HepG2 (cell line): ENCODE measurements at regions not wholly inside any gene's neighbourhood (a gene's known extent, or its start where the extent isn't known, plus 50 kb on each side); places are given as distances from the start of the nearest gene placed in this dataset.

Source experiments
- ATAC-seq: fragments of 200-7000 bp; cut with Tn5 transposase; 3 replicates; pipeline ENCODE4 v1.9.1; 2020; ENCODE audit warnings: mild to moderate bottlenecking, moderate library complexity
- BruUV-seq: library from RNA; stranded (reverse); fragments of 400-500 nt; replicated peaks from 2 replicates; lab custom pipeline; 2021; lab: Mats Ljungman, UMichigan
- CTCF ChIA-PET: fragments of 300-600 bp; formaldehyde crosslinking; extraction: SDS; loops from one replicate; lab custom pipeline; 2021; ENCODE audit warnings: low total read pairs, inconsistent platforms, low intra/inter-chr PET ratio; lab: Yijun Ruan, JAX
- POLR2A ChIA-PET: fragments of 350-600 bp; sonication (Branson Sonifier 250); formaldehyde crosslinking; loops from one replicate; lab custom pipeline; 2020; ENCODE audit warnings: antibody characterized with exemption, inconsistent platforms; lab: Yijun Ruan, JAX
- DNase-seq: peaks from one replicate; pipeline ENCODE4 v3.0.0-alpha.2; 2015; ENCODE audit warnings: low spot score
- FAIRE-seq: peaks from 3 replicates; lab custom pipeline; 2011; peaks lifted over from hg19 to GRCh38; lab: Jason Lieb, UNC
- H2AFZ ChIP-seq: one replicate; pipeline ENCODE4 v1.6.1; 2011; ENCODE audit warnings: low read length, inconsistent platforms
- H3K27ac ChIP-seq: fragments of 300-600 bp; 3 replicates; pipeline ENCODE4 v1.8.0; 2011; ENCODE audit warnings: mixed run types, mild to moderate bottlenecking, mixed read lengths, low read length, inconsistent platforms; ENCODE audit not compliant: insufficient read depth; ENCODE audit errors: extremely low read length
- H3K27me3 ChIP-seq, 2 experiments: fragments of 200-600 bp in 1 of 2; 2 replicates in 1 of 2; 3 replicates in 1 of 2; pipeline versions ENCODE4 v1.6.0 to v1.8.0; 2011; ENCODE audit warnings: low read length in 2 of 2, mild to moderate bottlenecking in 2 of 2, moderate library complexity in 2 of 2, inconsistent platforms in 1 of 2; ENCODE audit not compliant: insufficient read depth in 2 of 2, control insufficient read depth in 1 of 2
- H3K36me3 ChIP-seq, 2 experiments: fragments of 200-600 bp in 1 of 2; replicated peaks in 1 of 2; 2 replicates in 1 of 2; 3 replicates in 1 of 2; pipeline versions ENCODE4 v1.5.1 to v1.8.0; 2011; ENCODE audit warnings: low read length in 2 of 2, inconsistent platforms in 1 of 2; ENCODE audit not compliant: insufficient read depth in 2 of 2, control insufficient read depth in 1 of 2
- H3K4me1 ChIP-seq: 2 replicates; pipeline ENCODE4 v1.5.1; 2012; ENCODE audit warnings: low read length, inconsistent platforms; ENCODE audit not compliant: insufficient read depth
- H3K4me2 ChIP-seq: 2 replicates; pipeline ENCODE4 v1.6.0; 2011; ENCODE audit warnings: low read depth, low read length, inconsistent platforms
- H3K4me3 ChIP-seq, 3 experiments: fragments of 200-600 bp in 1 of 3; sonication (generic), shearing (Covaris generic) in 1 of 3; replicated peaks in 1 of 3; 2 replicates each; pipeline ENCODE4 v1.5.1; 2011 to 2016; ENCODE audit warnings: low read length in 3 of 3, inconsistent platforms in 2 of 3, low read depth in 2 of 3, mild to moderate bottlenecking in 2 of 3, control low read depth in 1 of 3, mixed read lengths in 1 of 3; ENCODE audit not compliant: insufficient read depth in 1 of 3
- H3K79me2 ChIP-seq: one replicate; pipeline ENCODE4 v1.6.1; 2011; ENCODE audit warnings: low read length, inconsistent platforms; ENCODE audit not compliant: insufficient read depth
- H3K9ac ChIP-seq: 2 replicates; pipeline ENCODE4 v1.6.0; 2011; ENCODE audit warnings: mild to moderate bottlenecking, low read depth, low read length, inconsistent platforms; ENCODE audit not compliant: insufficient read depth
- H3K9me3 ChIP-seq: 2 replicates; pipeline ENCODE4 v1.5.1; 2012; ENCODE audit warnings: mild to moderate bottlenecking, low read length
- H4K20me1 ChIP-seq: 2 replicates; pipeline ENCODE4 v1.6.0; 2011; ENCODE audit warnings: inconsistent platforms, mild to moderate bottlenecking, low read length, moderate library complexity; ENCODE audit not compliant: insufficient read depth
- ARNT ChIP-seq: fragments of 450-650 bp; IDR thresholded peaks from 2 replicates; pipeline ENCODE4 v1.6.1; 2017
- GPN1 ChIP-seq: sonication (generic); formaldehyde crosslinking; IDR thresholded peaks from 2 replicates; pipeline ENCODE4 v1.5.1; 2020; ENCODE audit warnings: missing genetic modification reagents, borderline replicate concordance
- KDM5A ChIP-seq: fragments of 200-600 bp; sonication (generic); IDR thresholded peaks from 2 replicates; pipeline ENCODE4 v1.7.0; 2018; ENCODE audit warnings: antibody characterized with exemption, mild to moderate bottlenecking, low read length, borderline replicate concordance
- LBX2 ChIP-seq: sonication (generic); formaldehyde crosslinking; IDR thresholded peaks from 2 replicates; pipeline ENCODE4 v1.5.0; 2020; ENCODE audit warnings: missing genetic modification reagents, mild to moderate bottlenecking, borderline replicate concordance
- MAFF ChIP-seq: IDR thresholded peaks from 2 replicates; pipeline ENCODE4 v1.6.1; 2011; ENCODE audit warnings: low read depth, low read length, improper control_type of control experiment
- MAFK ChIP-seq, 2 experiments: IDR thresholded peaks in 1 of 2; conservative IDR thresholded peaks in 1 of 2; 2 replicates each; pipeline ENCODE4 v1.6.1; 2011; ENCODE audit warnings: improper control_type of control experiment in 2 of 2, low read length in 2 of 2
- PAX8 ChIP-seq: sonication (generic); formaldehyde crosslinking; IDR thresholded peaks from 2 replicates; pipeline ENCODE4 v1.8.0; 2022; ENCODE audit warnings: mild to moderate bottlenecking, missing genetic modification reagents, borderline replicate concordance
- PRDM4 ChIP-seq: sonication (generic); formaldehyde crosslinking; IDR thresholded peaks from 2 replicates; pipeline ENCODE4 v1.9.0; 2021; ENCODE audit warnings: missing genetic modification reagents, borderline replicate concordance
- ZFP91 ChIP-seq: sonication (generic); formaldehyde crosslinking; IDR thresholded peaks from 2 replicates; pipeline ENCODE4 v1.9.0; 2022; ENCODE audit warnings: missing genetic modification reagents, mild to moderate bottlenecking, borderline replicate concordance
- ZGPAT ChIP-seq: IDR thresholded peaks from 2 replicates; pipeline ENCODE4 v1.6.1; 2016; ENCODE audit warnings: mild to moderate bottlenecking
- ZMAT3 ChIP-seq: sonication (generic); formaldehyde crosslinking; conservative IDR thresholded peaks from 2 replicates; pipeline ENCODE4 v1.7.0; 2021; ENCODE audit warnings: missing genetic modification reagents
- ZNF121 ChIP-seq: sonication (generic); formaldehyde crosslinking; IDR thresholded peaks from 2 replicates; pipeline ENCODE4 v1.5.0; 2020; ENCODE audit warnings: mild to moderate bottlenecking, missing genetic modification reagents
- ZNF674 ChIP-seq: sonication (generic); formaldehyde crosslinking; IDR thresholded peaks from 2 replicates; pipeline ENCODE4 v1.5.0; 2020; ENCODE audit warnings: low read depth, mild to moderate bottlenecking, missing genetic modification reagents
- WGBS: methylation state at CpG from one replicate; pipeline ENCODE4 v1.1.6; 2017; ENCODE audit warnings: low lambda C conversion rate; 5-methylcytosine and 5-hydroxymethylcytosine counted together
- in situ Hi-C: cut with HindIII; loops from 2 replicates; pipeline ENCODE4 v1.10.0; 2017; ENCODE audit warnings: low pct_unique_long_range_greater_than_20kb; ENCODE audit not compliant: extremely low pct_ligation_motif_present
- intact Hi-C: fragments of 100-400 bp; cut with micrococcal nuclease; formaldehyde crosslinking; loops from one replicate; pipeline ENCODE4 v1.10.0; 2022; ENCODE audit not compliant: unreplicated experiment

GRCh38 chr14:29350496-29350895 is 577.2 kb downstream of the PRKD1 start:
- intact Hi-C loops, result no loop called here
- CTCF ChIA-PET, result no interaction called here
- in situ Hi-C loops, result no loop called here
- Histone ChIP-seq H2AFZ (no peak overlapping the region), H3K4me2 (no peak overlapping the region), H3K27me3 (no peaks in the 10 kb centered on the region), H3K4me3 (no peak overlapping the region), H3K36me3 (no peaks in the 10 kb centered on the region), H4K20me1 (no peaks in the 10 kb centered on the region), H3K79me2 (no peaks in the 10 kb centered on the region), H3K27ac (no peak overlapping the region), H3K9ac (no peak overlapping the region), H3K9me3 (peaks cover 65% of the 10 kb centered on the region), H3K4me1 (no peaks in the 10 kb centered on the region)
- no peak for FAIRE-seq
- DNase-seq, result no peak
- TF ChIP-seq ARNT (no peak), MAFK (conservative IDR thresholded peaks at IDR 0.05 in 1 of 2, IDR thresholded peaks at IDR 0.05 in 1 of 2; ENCODE audit: low read length in 2 of 2) (peak; percentile 55 to 79), PAX8 (CRISPR knock-in tag) (no peak), ZNF121 (CRISPR knock-in tag) (no peak), ZNF674 (no peak), MAFF (peak; percentile 43), GPN1 (CRISPR knock-in tag) (no peak), ZMAT3 (CRISPR knock-in tag) (no peak)
- ATAC-seq, result no peak
- WGBS, result 33% methylated on average over 3 of the region's 3 CpGs
- POLR2A ChIA-PET, result no interaction called here
- no TSS peak for BruUV-seq

- Histone ChIP-seq H3K9me3 (peaks cover 67% of the 10 kb centered on the region), H3K4me2 (no peak overlapping the region), H3K4me3 (no peak overlapping the region), H3K4me1 (no peaks in the 10 kb centered on the region), H3K27me3 (no peaks in the 10 kb centered on the region), H3K36me3 (no peaks in the 10 kb centered on the region), H3K79me2 (no peaks in the 10 kb centered on the region), H2AFZ (no peak overlapping the region), H3K27ac (no peak overlapping the region), H4K20me1 (no peaks in the 10 kb centered on the region), H3K9ac (no peak overlapping the region)
- intact Hi-C loops (no loop called here), in situ Hi-C loops (no loop called here)
- ATAC-seq, result no peak
- no TSS peak for BruUV-seq
- WGBS, result 2% methylated on average over 4 of the region's 4 CpGs
- ChIA-PET POLR2A (no interaction called here), CTCF (no interaction called here)
- no peak for FAIRE-seq
- DNase-seq, result no peak
- TF ChIP-seq ZGPAT (CRISPR knock-in tag) (no peak), PRDM4 (CRISPR knock-in tag) (no peak), ZFP91 (no peak), KDM5A (no peak), LBX2 (no peak)
These were observed 575.5 kb downstream of the PRKD1 start for GRCh38 chr14:29351996-29352705.
